ENCODE measurements at regions not wholly inside any gene's neighbourhood (a gene's known extent, or its start where the extent isn't known, plus 50 kb on each side); places are given as distances from the start of the nearest gene placed in this dataset.

DNA sequence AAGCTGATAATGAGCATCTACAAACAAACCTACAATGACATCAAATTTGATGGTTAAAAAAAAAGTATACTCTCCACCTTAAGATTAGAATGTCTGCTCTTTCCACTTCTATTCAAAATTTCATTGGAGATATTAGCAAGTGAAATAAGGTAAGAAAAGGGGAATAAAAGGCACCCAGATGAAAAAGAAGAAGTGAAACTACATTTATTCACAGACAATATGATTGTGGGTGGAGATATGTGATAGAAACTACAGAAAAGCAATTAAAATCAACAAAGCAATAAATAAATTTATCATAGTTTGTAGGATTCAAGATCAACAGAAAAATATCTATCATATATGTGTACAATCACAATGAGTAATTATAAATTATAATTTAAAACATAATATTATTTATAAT, 395.1 kb upstream of the CCNH start:
- H3K9ac ChIP-seq, result no peak overlapping the region
- ChIA-PET POLR2A (no interaction called here), CTCF (no interaction called here)
- H3K4me2 ChIP-seq, result no peak overlapping the region
- H3K4me3 ChIP-seq (ENCODE audit: low read depth in 2 of 2, low read length in 1 of 2), result no peak overlapping the region
- no peak overlapping the region for H3K27ac ChIP-seq (ENCODE audit: low read depth in 2 of 2, low read length in 1 of 2)
- no peaks in the 10 kb centered on the region for H3K36me3 ChIP-seq (replicated peaks in 1 of 2; ENCODE audit: control insufficient read depth in 1 of 2, insufficient read depth in 2 of 2, low read length in 1 of 2)
- no peaks in the 10 kb centered on the region for H3K79me2 ChIP-seq (ENCODE audit: insufficient read depth)
- H2AFZ ChIP-seq (ENCODE audit: low read depth), result no peak overlapping the region
- no peak for DNase-seq
- H3K9me3 ChIP-seq, result 0 out of 2 replicates have a peak, but pooled peaks cover 3% of the 10 kb centered on the region
- TF ChIP-seq, protein P1, sequence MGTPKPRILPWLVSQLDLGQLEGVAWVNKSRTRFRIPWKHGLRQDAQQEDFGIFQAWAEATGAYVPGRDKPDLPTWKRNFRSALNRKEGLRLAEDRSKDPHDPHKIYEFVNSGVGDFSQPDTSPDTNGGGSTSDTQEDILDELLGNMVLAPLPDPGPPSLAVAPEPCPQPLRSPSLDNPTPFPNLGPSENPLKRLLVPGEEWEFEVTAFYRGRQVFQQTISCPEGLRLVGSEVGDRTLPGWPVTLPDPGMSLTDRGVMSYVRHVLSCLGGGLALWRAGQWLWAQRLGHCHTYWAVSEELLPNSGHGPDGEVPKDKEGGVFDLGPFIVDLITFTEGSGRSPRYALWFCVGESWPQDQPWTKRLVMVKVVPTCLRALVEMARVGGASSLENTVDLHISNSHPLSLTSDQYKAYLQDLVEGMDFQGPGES (IDR thresholded peaks at IDR 0.05; ENCODE audit: low read depth, low read length), result no peak
- no peak for TF ChIP-seq EZH2phosphoT487 (IDR thresholded peaks at IDR 0.05; ENCODE audit: borderline replicate concordance, low read depth)
- no peak for TF ChIP-seq SIN3A (IDR thresholded peaks at IDR 0.05; ENCODE audit: borderline replicate concordance, low read depth, low read length)
- no peak for TF ChIP-seq JUND (IDR thresholded peaks at IDR 0.05)
- no peak for TF ChIP-seq TAF1 (IDR thresholded peaks at IDR 0.05; ENCODE audit: borderline replicate concordance, low read depth, low read length)
- no peak for TF ChIP-seq MXI1 (IDR thresholded peaks at IDR 0.05; ENCODE audit: low read depth, low read length)
- TF ChIP-seq YY1 (IDR thresholded peaks at IDR 0.05; ENCODE audit: low read depth), result no peak
- no peak for TF ChIP-seq GABPA (IDR thresholded peaks at IDR 0.05; ENCODE audit: low read depth)
- TF ChIP-seq FOXJ3 (CRISPR knock-in tag; IDR thresholded peaks at IDR 0.05), result no peak
- TF ChIP-seq NFIC (IDR thresholded peaks at IDR 0.05; ENCODE audit: borderline replicate concordance), result no peak
- TF ChIP-seq, protein P2, sequence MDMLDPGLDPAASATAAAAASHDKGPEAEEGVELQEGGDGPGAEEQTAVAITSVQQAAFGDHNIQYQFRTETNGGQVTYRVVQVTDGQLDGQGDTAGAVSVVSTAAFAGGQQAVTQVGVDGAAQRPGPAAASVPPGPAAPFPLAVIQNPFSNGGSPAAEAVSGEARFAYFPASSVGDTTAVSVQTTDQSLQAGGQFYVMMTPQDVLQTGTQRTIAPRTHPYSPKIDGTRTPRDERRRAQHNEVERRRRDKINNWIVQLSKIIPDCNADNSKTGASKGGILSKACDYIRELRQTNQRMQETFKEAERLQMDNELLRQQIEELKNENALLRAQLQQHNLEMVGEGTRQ (IDR thresholded peaks at IDR 0.05; ENCODE audit: borderline replicate concordance, low read depth, low read length), result no peak
- TF ChIP-seq, protein P3, sequence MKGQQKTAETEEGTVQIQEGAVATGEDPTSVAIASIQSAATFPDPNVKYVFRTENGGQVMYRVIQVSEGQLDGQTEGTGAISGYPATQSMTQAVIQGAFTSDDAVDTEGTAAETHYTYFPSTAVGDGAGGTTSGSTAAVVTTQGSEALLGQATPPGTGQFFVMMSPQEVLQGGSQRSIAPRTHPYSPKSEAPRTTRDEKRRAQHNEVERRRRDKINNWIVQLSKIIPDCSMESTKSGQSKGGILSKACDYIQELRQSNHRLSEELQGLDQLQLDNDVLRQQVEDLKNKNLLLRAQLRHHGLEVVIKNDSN (IDR thresholded peaks at IDR 0.05; ENCODE audit: borderline replicate concordance, low read depth), result no peak
- TF ChIP-seq ELF1 (IDR thresholded peaks at IDR 0.05), result no peak
- TF ChIP-seq FOXM1 (IDR thresholded peaks at IDR 0.05; ENCODE audit: low read depth), result no peak
- TF ChIP-seq, protein P4, sequence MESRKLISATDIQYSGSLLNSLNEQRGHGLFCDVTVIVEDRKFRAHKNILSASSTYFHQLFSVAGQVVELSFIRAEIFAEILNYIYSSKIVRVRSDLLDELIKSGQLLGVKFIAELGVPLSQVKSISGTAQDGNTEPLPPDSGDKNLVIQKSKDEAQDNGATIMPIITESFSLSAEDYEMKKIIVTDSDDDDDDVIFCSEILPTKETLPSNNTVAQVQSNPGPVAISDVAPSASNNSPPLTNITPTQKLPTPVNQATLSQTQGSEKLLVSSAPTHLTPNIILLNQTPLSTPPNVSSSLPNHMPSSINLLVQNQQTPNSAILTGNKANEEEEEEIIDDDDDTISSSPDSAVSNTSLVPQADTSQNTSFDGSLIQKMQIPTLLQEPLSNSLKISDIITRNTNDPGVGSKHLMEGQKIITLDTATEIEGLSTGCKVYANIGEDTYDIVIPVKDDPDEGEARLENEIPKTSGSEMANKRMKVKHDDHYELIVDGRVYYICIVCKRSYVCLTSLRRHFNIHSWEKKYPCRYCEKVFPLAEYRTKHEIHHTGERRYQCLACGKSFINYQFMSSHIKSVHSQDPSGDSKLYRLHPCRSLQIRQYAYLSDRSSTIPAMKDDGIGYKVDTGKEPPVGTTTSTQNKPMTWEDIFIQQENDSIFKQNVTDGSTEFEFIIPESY (IDR thresholded peaks at IDR 0.05; ENCODE audit: borderline replicate concordance, low read depth), result no peak
- no peak for TF ChIP-seq RAD21 (IDR thresholded peaks at IDR 0.05; ENCODE audit: low read length)
- TF ChIP-seq RCOR1 (IDR thresholded peaks at IDR 0.05; ENCODE audit: low read length), result no peak
- no peak for TF ChIP-seq FOSL2 (IDR thresholded peaks at IDR 0.05; ENCODE audit: borderline replicate concordance, low read depth)
- no peak for TF ChIP-seq NRF1 (IDR thresholded peaks at IDR 0.05; ENCODE audit: low read depth, low read length)
- no peaks in the 10 kb centered on the region for H3K27me3 ChIP-seq (ENCODE audit: insufficient read depth)
- H4K20me1 ChIP-seq (ENCODE audit: insufficient read depth), result no peaks in the 10 kb centered on the region
- no peaks in the 10 kb centered on the region for H3K4me1 ChIP-seq (ENCODE audit: control insufficient read depth in 1 of 2, insufficient read depth in 2 of 2, low read depth in 1 of 2, low read length in 1 of 2)
- no peaks in the 10 kb centered on the region for H3F3A ChIP-seq (replicated peaks; ENCODE audit: insufficient read depth)
- H3K9me2 ChIP-seq, result no peaks in the 10 kb centered on the region

Measured in SK-N-SH (cell line).